Adrenal gland (tissue), 9 donors: ENCODE measurements at regions not wholly inside any gene's neighbourhood (a gene's known extent, or its start where the extent isn't known, plus 50 kb on each side); places are given as distances from the start of the nearest gene placed in this dataset.
"Not testable (repeated sequence)": the region's sequence is repeated elsewhere in the genome, so short reads cannot be mapped to it uniquely, and the experiment has no call there.

Source experiments
- DNase-seq, 7 donors: peaks; one replicate each; pipeline ENCODE4 v3.0.0-alpha.2; 2019 to 2020
- H3K27ac ChIP-seq, 5 donors: fragments of 200-600 bp; sonication (generic) in 4 of 5; 1 replicate in 3 of 5; 2 replicates in 2 of 5; pipeline versions ENCODE4 v1.5.1 to v1.8.0; 2016 to 2020; ENCODE audit warnings: mild to moderate bottlenecking in 1 of 5
- H3K27me3 ChIP-seq: fragments of 200-600 bp; 2 replicates; pipeline ENCODE4 v1.8.0; 2021
- H3K36me3 ChIP-seq, 2 donors: fragments of 200-600 bp; replicated peaks in 1 of 2; 1 replicate in 1 of 2; 2 replicates in 1 of 2; pipeline versions ENCODE4 v1.5.1 to v1.8.0; 2018 to 2022
- H3K4me1 ChIP-seq, 2 donors: fragments of 200-600 bp; replicated peaks in 1 of 2; 1 replicate in 1 of 2; 2 replicates in 1 of 2; pipeline versions ENCODE4 v1.5.1 to v1.8.0; 2018 to 2021
- H3K4me3 ChIP-seq, 4 donors: fragments of 200-600 bp; sonication (generic) in 3 of 4; one replicate each; pipeline ENCODE4 v1.5.1; 2016 to 2018
- H3K9me3 ChIP-seq, 3 donors: fragments of 200-600 bp; sonication (generic) in 1 of 3; replicated peaks in 1 of 3; 1 replicate in 2 of 3; 2 replicates in 1 of 3; pipeline versions ENCODE4 v1.5.1 to v1.8.0; 2016 to 2021
- POLR2A ChIP-seq, 2 donors: fragments of 450-650 bp; IDR thresholded peaks; one replicate each; pipeline ENCODE4 v1.6.1; 2017; ENCODE audit warnings: antibody characterized with exemption in 2 of 2, mild to moderate bottlenecking in 2 of 2, moderate library complexity in 1 of 2
- WGBS, 4 donors: extraction: QIAGEN DNeasy Blood & Tissue Kit in 2 of 4; methylation state at CpG; one replicate each; pipeline versions ENCODE4 v1.1.5 to v1.1.7; 2013 to 2017; 5-methylcytosine and 5-hydroxymethylcytosine counted together
- intact Hi-C, 2 donors: fragments of 100-400 bp; cut with DNase I; formaldehyde crosslinking; loops; one replicate each; pipeline versions ENCODE4 v1.14.1 to v1.15.0; 2022 to 2023
- TF ChIP-seq, protein P1 (sequence below), 6 experiments: fragments of 450-650 bp in 4 of 6; fragments of 200-600 bp in 2 of 6; sonication (generic) in 1 of 6; IDR thresholded peaks; 1 replicate in 5 of 6; 2 replicates in 1 of 6; pipeline versions ENCODE4 v1.5.1 to v1.8.0; 2016 to 2021; ENCODE audit warnings: antibody characterized with exemption in 6 of 6, mild to moderate bottlenecking in 2 of 6, moderate library complexity in 1 of 6
- donor health status: healthy with polysubstance abuse.
- donor health status: Bipolar disorder and iron deficiency.
- donor health status: DM: yes; HTN: yes; CAD: no.
- donor health status: DM: no; HTN: no; CAD: no.
- donor health status: DM: no; HTN: no; CAD: no.

DNA sequence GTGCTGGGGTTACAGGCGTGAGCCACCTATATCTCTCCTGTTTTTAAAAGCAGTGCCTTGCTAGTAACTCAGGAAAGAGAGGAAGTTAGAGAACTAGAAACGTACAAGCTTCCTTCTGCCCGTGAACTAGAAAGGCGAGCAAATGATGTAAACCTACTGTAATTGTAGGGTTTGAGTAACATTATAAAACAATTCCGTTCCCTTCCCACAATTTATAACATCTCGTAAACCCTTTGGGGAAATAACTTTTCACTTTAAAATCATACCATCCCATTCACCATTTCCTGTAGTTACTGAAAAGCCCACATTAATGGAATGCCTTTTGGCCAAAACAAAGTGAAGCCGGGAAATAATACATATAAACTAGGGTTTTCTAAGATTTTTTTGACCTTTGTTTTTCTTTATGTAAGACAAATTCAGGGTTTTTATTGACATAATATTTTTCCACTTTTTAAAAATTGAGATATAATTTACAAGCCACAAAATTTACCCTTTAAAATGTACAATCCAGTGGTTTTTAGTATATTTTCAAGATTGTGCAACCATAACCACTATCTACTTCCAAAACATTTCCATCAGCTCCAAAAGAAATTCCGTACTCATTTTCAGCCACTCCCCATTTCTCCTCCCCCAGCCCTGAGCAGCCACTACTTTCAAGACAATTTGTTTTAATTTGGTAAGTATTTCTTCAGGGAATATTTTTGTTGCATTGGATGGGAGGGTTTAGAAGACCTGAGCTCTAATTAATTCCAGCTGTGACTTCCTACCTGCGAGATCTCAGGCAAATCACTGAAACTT is 175.1 kb upstream of the PDE10A start:
- H3K36me3 ChIP-seq = no peaks in the 10 kb centered on the region
- no peak for TF ChIP-seq POLR2A (IDR thresholded peaks at IDR 0.05)
- TF ChIP-seq, protein P1, sequence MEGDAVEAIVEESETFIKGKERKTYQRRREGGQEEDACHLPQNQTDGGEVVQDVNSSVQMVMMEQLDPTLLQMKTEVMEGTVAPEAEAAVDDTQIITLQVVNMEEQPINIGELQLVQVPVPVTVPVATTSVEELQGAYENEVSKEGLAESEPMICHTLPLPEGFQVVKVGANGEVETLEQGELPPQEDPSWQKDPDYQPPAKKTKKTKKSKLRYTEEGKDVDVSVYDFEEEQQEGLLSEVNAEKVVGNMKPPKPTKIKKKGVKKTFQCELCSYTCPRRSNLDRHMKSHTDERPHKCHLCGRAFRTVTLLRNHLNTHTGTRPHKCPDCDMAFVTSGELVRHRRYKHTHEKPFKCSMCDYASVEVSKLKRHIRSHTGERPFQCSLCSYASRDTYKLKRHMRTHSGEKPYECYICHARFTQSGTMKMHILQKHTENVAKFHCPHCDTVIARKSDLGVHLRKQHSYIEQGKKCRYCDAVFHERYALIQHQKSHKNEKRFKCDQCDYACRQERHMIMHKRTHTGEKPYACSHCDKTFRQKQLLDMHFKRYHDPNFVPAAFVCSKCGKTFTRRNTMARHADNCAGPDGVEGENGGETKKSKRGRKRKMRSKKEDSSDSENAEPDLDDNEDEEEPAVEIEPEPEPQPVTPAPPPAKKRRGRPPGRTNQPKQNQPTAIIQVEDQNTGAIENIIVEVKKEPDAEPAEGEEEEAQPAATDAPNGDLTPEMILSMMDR (IDR thresholded peaks at IDR 0.05) = no peak
- DNase-seq = no peak
- H3K4me3 ChIP-seq = no peak overlapping the region
- no peaks in the 10 kb centered on the region for H3K9me3 ChIP-seq
- 82 to 87% (median 84%) methylated on average over 9 of the region's 9 CpGs for WGBS, 4 donors
- no peak overlapping the region for H3K27ac ChIP-seq
- no peaks in the 10 kb centered on the region for H3K4me1 ChIP-seq
- no peaks in the 10 kb centered on the region for H3K27me3 ChIP-seq
- intact Hi-C loops = no loop called here

DNA sequence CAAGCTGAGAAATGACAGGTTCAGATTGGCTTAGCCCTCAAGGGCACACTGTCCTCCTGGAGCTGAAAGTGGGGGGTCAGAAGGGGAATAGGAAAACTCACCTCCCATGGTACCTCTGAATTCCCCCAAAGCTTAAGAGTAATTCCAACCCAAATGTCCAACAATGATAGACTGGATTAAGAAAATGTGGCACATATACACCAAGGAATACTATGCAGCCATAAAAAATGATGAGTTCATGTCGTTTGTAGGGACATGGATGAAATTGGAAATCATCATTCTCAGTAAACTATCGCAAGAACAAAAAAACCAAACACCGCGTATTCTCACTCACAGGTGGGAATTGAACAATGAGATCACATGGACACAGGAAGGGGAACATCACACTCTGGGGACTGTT is 173.6 kb upstream of the PDE10A start:
- intact Hi-C loops, H3K4me1 ChIP-seq, H3K27me3 ChIP-seq, H3K36me3 ChIP-seq, DNase-seq, H3K27ac ChIP-seq, H3K4me3 ChIP-seq, H3K9me3 ChIP-seq: not testable (repeated sequence)
- 92 to 96% (median 93%) methylated on average over 4 of the region's 4 CpGs for WGBS, 4 donors

DNA sequence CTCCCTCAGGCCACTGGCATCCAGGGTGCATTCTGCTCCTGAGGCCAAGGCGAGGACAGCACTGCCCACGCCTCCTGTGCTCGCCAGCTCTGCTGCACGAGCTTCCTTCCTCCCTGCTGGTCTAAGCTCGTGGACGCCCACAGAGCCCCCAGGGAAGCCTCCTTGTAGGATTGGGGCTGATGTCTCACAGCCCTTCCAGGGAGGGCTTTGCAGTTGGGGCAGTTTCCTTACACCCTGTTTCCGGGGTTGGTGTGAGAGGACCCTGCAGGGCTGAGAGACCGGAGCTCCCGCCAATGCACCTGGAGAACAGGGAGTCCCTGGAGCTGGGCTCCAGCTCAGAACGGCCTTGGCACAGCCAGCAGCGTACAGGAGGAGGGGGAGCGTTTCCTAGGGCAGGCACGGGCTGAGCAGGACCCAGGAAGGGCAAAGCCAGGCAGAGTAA is 172.4 kb upstream of the PDE10A start:
- TF ChIP-seq, protein P1 (IDR thresholded peaks at IDR 0.05) = no peak
- TF ChIP-seq POLR2A (IDR thresholded peaks at IDR 0.05) = no peak
- no peak overlapping the region for H3K27ac ChIP-seq
- WGBS, 4 donors = 39 to 52% (median 48%) methylated on average over 7 to 13 of the region's 13 CpGs
- no peaks in the 10 kb centered on the region for H3K27me3 ChIP-seq
- no peaks in the 10 kb centered on the region for H3K36me3 ChIP-seq
- no peaks in the 10 kb centered on the region for H3K4me1 ChIP-seq
- no peaks in the 10 kb centered on the region for H3K9me3 ChIP-seq
- intact Hi-C loops = no loop called here
- DNase-seq = peak in 6 of 7 donors; percentile 42 to 61 (median 50)
- peak overlapping the region in 1 of 4 donors; percentile 33 for H3K4me3 ChIP-seq

DNA sequence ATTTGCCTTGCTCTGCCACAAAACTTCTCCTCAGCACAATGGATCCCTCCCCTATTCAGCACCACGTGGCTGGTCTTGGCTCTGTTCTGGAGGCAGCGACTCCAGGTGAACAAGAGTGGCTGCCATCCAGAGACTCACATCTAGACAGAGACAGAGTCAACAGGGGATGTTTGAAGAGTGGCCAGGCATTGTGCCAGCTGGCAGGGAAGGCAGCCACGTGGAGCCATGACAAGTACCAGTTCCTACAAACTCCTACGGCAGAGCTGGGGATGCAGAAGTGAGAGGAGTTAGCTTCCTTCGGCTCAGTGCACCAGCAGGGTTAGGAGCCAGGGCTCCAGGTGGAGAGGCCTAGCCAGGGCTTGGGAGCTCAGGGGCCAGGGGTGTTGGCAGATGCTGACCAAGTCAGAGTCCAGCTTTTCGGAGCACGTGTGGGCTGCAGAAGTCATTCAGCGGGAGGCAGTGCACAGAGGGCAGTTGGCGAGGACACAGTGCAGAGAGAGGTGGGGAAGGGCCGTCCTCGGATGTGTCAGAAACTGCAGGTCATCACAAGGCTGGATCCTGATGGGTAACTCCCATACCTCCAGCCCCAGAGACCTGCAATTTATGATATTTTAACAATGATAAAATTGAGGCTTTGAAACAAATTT is 171.7 kb upstream of the PDE10A start:
- TF ChIP-seq, protein P1 (IDR thresholded peaks at IDR 0.05) = no peak
- no peak for TF ChIP-seq POLR2A (IDR thresholded peaks at IDR 0.05)
- Histone ChIP-seq H3K4me3 (no peak overlapping the region), H3K9me3 (no peaks in the 10 kb centered on the region), H3K36me3 (no peaks in the 10 kb centered on the region), H3K27me3 (no peaks in the 10 kb centered on the region), H3K27ac (no peak overlapping the region), H3K4me1 (no peaks in the 10 kb centered on the region)
- peak in 6 of 7 donors; percentile 35 to 85 (median 56) for DNase-seq
- intact Hi-C loops = no loop called here
- 53 to 61% (median 58%) methylated on average over 10 to 11 of the region's 11 CpGs for WGBS, 4 donors
